Neural progenitor cell (in vitro differentiated cells): ENCODE measurements at regions not wholly inside any gene's neighbourhood (a gene's known extent, or its start where the extent isn't known, plus 50 kb on each side); places are given as distances from the start of the nearest gene placed in this dataset.

ENCODE experiments used
- DNase-seq: peaks from one replicate; pipeline ENCODE4 v3.0.0-alpha.2; 2016; ENCODE audit warnings: low spot score
- H2AFZ ChIP-seq: fragments of 200-600 bp; sonication (generic); replicated peaks from 2 replicates; pipeline ENCODE4 v1.6.1; 2016; ENCODE audit warnings: antibody characterized with exemption
- H3F3A ChIP-seq: fragments of 200-600 bp; sonication (generic); 2 replicates; pipeline ENCODE4 v1.6.1; 2016; ENCODE audit warnings: antibody characterized with exemption, low read depth
- H3K27ac ChIP-seq: fragments of 200-600 bp; sonication (generic); 2 replicates; pipeline ENCODE4 v1.5.1; 2016; ENCODE audit warnings: mild to moderate bottlenecking
- H3K27me3 ChIP-seq: fragments of 200-600 bp; sonication (generic); 2 replicates; pipeline ENCODE4 v1.6.1; 2016; ENCODE audit warnings: mild to moderate bottlenecking, moderate library complexity
- H3K36me3 ChIP-seq: fragments of 200-600 bp; sonication (generic); 2 replicates; pipeline ENCODE4 v1.5.1; 2016
- H3K4me1 ChIP-seq: fragments of 200-600 bp; sonication (generic); 2 replicates; pipeline ENCODE4 v1.6.1; 2016; ENCODE audit warnings: mixed run types
- H3K4me2 ChIP-seq: fragments of 200-600 bp; sonication (generic); 2 replicates; pipeline ENCODE4 v1.6.1; 2016
- H3K4me3 ChIP-seq: fragments of 200-600 bp; sonication (generic); 2 replicates; pipeline ENCODE4 v1.5.1; 2016
- H3K79me2 ChIP-seq: fragments of 200-600 bp; sonication (generic); 2 replicates; pipeline ENCODE4 v1.6.1; 2016; ENCODE audit warnings: low read depth
- H3K9ac ChIP-seq: fragments of 200-600 bp; sonication (generic); 2 replicates; pipeline ENCODE4 v1.6.1; 2016
- H3K9me3 ChIP-seq: fragments of 200-600 bp; sonication (generic); 2 replicates; pipeline ENCODE4 v1.5.1; 2016; ENCODE audit warnings: low read depth
- H4K20me1 ChIP-seq: fragments of 200-600 bp; sonication (generic); 2 replicates; pipeline ENCODE4 v1.6.1; 2016; ENCODE audit warnings: low read depth
- H3K27ac Mint-ChIP-seq: 3 replicates; pipeline ENCODE4 v1.8.0; 2021; ENCODE audit warnings: mixed read lengths
- H3K27me3 Mint-ChIP-seq: 2 replicates; pipeline ENCODE4 v1.8.0; 2022; ENCODE audit warnings: low read depth, mild to moderate bottlenecking, inconsistent platforms, moderate library complexity, mixed read lengths; ENCODE audit not compliant: insufficient read depth
- H3K36me3 Mint-ChIP-seq: 3 replicates; pipeline ENCODE4 v1.8.0; 2021; ENCODE audit warnings: mixed read lengths
- H3K4me1 Mint-ChIP-seq: 3 replicates; pipeline ENCODE4 v1.8.0; 2021; ENCODE audit warnings: mixed read lengths
- H3K4me3 Mint-ChIP-seq: 3 replicates; pipeline ENCODE4 v1.8.0; 2021; ENCODE audit warnings: mild to moderate bottlenecking, moderate library complexity, mixed read lengths
- H3K9me3 Mint-ChIP-seq: 3 replicates; pipeline ENCODE4 v1.8.0; 2020; ENCODE audit warnings: mixed read lengths
- EZH2 ChIP-seq: fragments of 200-600 bp; sonication (generic); IDR thresholded peaks from 2 replicates; pipeline ENCODE4 v1.6.1; 2017; ENCODE audit warnings: antibody characterized with exemption, mild to moderate bottlenecking, moderate library complexity
- EZH2phosphoT487 ChIP-seq: fragments of 200-600 bp; sonication (generic); IDR thresholded peaks from 2 replicates; pipeline ENCODE4 v1.6.1; 2017; ENCODE audit warnings: antibody characterized with exemption
- TF ChIP-seq, protein P1 (sequence below): fragments of 200-600 bp; sonication (generic); IDR thresholded peaks from 2 replicates; pipeline ENCODE4 v1.5.1; 2017; ENCODE audit warnings: antibody characterized with exemption, mild to moderate bottlenecking

DNA sequence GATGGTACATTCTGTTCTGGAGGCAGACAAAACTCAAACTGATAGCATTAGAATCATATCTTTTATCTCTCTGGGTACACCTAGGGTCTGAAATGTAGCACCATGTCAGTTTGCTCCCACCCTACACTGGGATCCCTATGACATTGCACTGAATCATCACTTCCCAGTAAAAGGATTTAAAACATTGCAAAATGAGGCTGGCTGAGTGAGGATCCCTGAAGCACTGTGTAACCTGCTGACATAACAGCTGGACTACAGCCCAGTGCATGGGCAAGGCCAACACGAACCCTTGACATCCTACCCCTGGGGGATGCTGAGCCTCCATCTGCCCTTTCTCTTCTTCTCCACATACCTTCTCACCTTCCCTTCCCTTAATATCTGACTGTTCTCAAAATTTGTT, 253.2 kb downstream of the TTC32 start:
- H3K27ac Mint-ChIP-seq = no peak overlapping the region
- H3K27ac ChIP-seq = no peak overlapping the region
- H3K4me1 ChIP-seq = peaks cover 4% of the 10 kb centered on the region
- no peak for TF ChIP-seq EZH2
- TF ChIP-seq, protein P1, sequence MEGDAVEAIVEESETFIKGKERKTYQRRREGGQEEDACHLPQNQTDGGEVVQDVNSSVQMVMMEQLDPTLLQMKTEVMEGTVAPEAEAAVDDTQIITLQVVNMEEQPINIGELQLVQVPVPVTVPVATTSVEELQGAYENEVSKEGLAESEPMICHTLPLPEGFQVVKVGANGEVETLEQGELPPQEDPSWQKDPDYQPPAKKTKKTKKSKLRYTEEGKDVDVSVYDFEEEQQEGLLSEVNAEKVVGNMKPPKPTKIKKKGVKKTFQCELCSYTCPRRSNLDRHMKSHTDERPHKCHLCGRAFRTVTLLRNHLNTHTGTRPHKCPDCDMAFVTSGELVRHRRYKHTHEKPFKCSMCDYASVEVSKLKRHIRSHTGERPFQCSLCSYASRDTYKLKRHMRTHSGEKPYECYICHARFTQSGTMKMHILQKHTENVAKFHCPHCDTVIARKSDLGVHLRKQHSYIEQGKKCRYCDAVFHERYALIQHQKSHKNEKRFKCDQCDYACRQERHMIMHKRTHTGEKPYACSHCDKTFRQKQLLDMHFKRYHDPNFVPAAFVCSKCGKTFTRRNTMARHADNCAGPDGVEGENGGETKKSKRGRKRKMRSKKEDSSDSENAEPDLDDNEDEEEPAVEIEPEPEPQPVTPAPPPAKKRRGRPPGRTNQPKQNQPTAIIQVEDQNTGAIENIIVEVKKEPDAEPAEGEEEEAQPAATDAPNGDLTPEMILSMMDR = no peak
- no peak for TF ChIP-seq EZH2phosphoT487
- no peak overlapping the region for H3K4me3 Mint-ChIP-seq
- DNase-seq = no peak
- no peaks in the 10 kb centered on the region for H3K9me3 Mint-ChIP-seq
- H3F3A ChIP-seq = no peaks in the 10 kb centered on the region
- no peak overlapping the region for H3K4me2 ChIP-seq
- peaks cover 14% of the 10 kb centered on the region for H3K4me1 Mint-ChIP-seq
- H3K36me3 Mint-ChIP-seq = no peaks in the 10 kb centered on the region
- H2AFZ ChIP-seq = no peak overlapping the region
- H3K79me2 ChIP-seq = no peaks in the 10 kb centered on the region
- peaks cover 2% of the 10 kb centered on the region for H3K27me3 Mint-ChIP-seq
- no peaks in the 10 kb centered on the region for H3K36me3 ChIP-seq
- H3K27me3 ChIP-seq = no peaks in the 10 kb centered on the region
- no peaks in the 10 kb centered on the region for H3K9me3 ChIP-seq
- no peak overlapping the region for H3K4me3 ChIP-seq
- H4K20me1 ChIP-seq = no peaks in the 10 kb centered on the region
- H3K9ac ChIP-seq = no peak overlapping the region

DNA sequence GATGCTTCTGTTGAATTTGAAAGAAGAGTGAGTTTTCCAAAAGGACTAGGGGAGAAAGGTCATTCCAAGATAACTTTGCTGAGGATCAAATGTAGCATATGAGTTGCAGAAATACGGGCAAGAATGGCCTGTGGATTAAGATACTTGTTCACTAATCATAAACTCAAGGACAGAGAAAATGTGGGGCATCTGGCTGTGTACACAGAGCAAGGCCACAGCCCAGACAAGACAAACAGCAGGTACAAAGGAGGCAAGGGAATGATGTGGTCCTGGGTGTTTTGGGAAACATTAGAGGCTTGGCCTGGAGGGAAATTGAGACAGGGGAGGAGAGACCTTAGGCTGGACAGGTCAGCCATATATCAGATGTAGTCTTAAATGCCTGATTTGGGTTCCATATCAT, 254.8 kb downstream of the TTC32 start:
- peaks cover 4% of the 10 kb centered on the region for H3K4me1 Mint-ChIP-seq
- H3K4me1 ChIP-seq = no peaks in the 10 kb centered on the region
- no peaks in the 10 kb centered on the region for H3F3A ChIP-seq
- H3K36me3 ChIP-seq = no peaks in the 10 kb centered on the region
- H3K9me3 ChIP-seq = no peaks in the 10 kb centered on the region
- H4K20me1 ChIP-seq = no peaks in the 10 kb centered on the region
- TF ChIP-seq EZH2phosphoT487 = no peak
- H3K36me3 Mint-ChIP-seq = no peaks in the 10 kb centered on the region
- H3K27ac Mint-ChIP-seq = no peak overlapping the region
- H3K4me3 Mint-ChIP-seq = no peak overlapping the region
- no peak overlapping the region for H3K4me3 ChIP-seq
- no peak overlapping the region for H3K27ac ChIP-seq
- H2AFZ ChIP-seq = no peak overlapping the region
- no peaks in the 10 kb centered on the region for H3K9me3 Mint-ChIP-seq
- peaks cover 2% of the 10 kb centered on the region for H3K27me3 Mint-ChIP-seq
- H3K4me2 ChIP-seq = no peak overlapping the region
- H3K27me3 ChIP-seq = no peaks in the 10 kb centered on the region
- DNase-seq = no peak
- H3K9ac ChIP-seq = no peak overlapping the region
- no peaks in the 10 kb centered on the region for H3K79me2 ChIP-seq

DNA sequence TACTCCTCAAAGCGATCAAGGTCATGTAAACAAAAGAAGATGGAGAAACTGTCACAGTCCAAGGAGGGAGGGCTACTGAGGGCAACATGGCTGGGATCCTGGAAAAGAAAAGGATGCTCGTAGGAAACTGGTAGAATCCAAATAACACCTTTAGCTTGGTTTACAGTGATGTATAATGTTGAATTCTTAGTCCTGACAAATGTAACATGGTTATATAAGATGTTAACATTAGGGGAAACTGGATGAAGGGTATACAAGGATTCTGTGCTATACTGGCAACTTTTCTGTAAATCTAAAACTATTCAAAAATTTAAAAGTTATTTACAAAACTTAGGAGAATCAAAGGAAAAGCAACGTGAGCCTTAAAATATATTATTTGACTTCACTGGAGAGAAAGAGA, 257.0 kb downstream of the TTC32 start:
- H3K4me1 Mint-ChIP-seq = peaks cover 4% of the 10 kb centered on the region
- no peaks in the 10 kb centered on the region for H4K20me1 ChIP-seq
- H3K27ac ChIP-seq = no peak overlapping the region
- no peak for TF ChIP-seq EZH2
- no peak for TF ChIP-seq EZH2phosphoT487
- TF ChIP-seq, protein P1 = no peak
- H3K79me2 ChIP-seq = no peaks in the 10 kb centered on the region
- H3K4me3 Mint-ChIP-seq = no peak overlapping the region
- DNase-seq = no peak
- no peak overlapping the region for H3K9ac ChIP-seq
- H3K36me3 ChIP-seq = no peaks in the 10 kb centered on the region
- H3K9me3 Mint-ChIP-seq = no peaks in the 10 kb centered on the region
- peaks cover 5% of the 10 kb centered on the region for H3K27me3 Mint-ChIP-seq
- H3K4me2 ChIP-seq = no peak overlapping the region
- no peaks in the 10 kb centered on the region for H3K27me3 ChIP-seq
- H3K27ac Mint-ChIP-seq = no peak overlapping the region
- no peaks in the 10 kb centered on the region for H3F3A ChIP-seq
- no peaks in the 10 kb centered on the region for H3K36me3 Mint-ChIP-seq
- no peaks in the 10 kb centered on the region for H3K4me1 ChIP-seq
- H2AFZ ChIP-seq = no peak overlapping the region
- H3K4me3 ChIP-seq = no peak overlapping the region
- H3K9me3 ChIP-seq = no peaks in the 10 kb centered on the region

DNA sequence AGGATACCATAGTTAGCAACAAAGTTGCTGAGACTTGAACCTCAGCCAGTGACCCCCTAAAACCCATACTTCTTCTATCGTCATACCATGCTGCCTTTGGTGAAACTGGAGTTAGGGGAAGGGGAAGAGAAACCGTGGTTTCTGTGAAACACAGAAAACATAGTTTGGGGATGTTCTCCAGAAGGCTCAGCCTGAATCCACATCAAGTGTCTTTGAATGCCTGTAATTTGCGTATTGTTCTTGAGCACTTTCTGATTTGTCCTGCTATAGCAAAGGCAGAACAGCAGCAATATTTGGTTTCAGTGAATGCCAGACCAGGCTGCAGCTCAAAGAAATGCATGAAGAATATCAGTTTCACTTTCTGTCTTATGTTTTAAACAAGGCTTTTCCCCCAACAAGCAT, 258.7 kb downstream of the TTC32 start:
- H3K9ac ChIP-seq = no peak overlapping the region
- Mint-ChIP-seq H3K4me3 (no peak overlapping the region), H3K27ac (no peak overlapping the region), H3K9me3 (no peaks in the 10 kb centered on the region), H3K27me3 (peaks cover 7% of the 10 kb centered on the region), H3K36me3 (no peaks in the 10 kb centered on the region), H3K4me1 (no peaks in the 10 kb centered on the region)
- H3K27me3 ChIP-seq = no peaks in the 10 kb centered on the region
- H3K79me2 ChIP-seq = no peaks in the 10 kb centered on the region
- H3K9me3 ChIP-seq = no peaks in the 10 kb centered on the region
- TF ChIP-seq, protein P1 = no peak
- TF ChIP-seq EZH2phosphoT487 = no peak
- no peak for TF ChIP-seq EZH2
- no peaks in the 10 kb centered on the region for H3F3A ChIP-seq
- H3K27ac ChIP-seq = no peak overlapping the region
- no peaks in the 10 kb centered on the region for H3K4me1 ChIP-seq
- H3K4me3 ChIP-seq = no peak overlapping the region
- no peak overlapping the region for H2AFZ ChIP-seq
- H4K20me1 ChIP-seq = no peaks in the 10 kb centered on the region
- no peak overlapping the region for H3K4me2 ChIP-seq
- no peaks in the 10 kb centered on the region for H3K36me3 ChIP-seq
- no peak for DNase-seq
